CD4-positive, alpha-beta T cell (primary cell): ENCODE measurements at regions not wholly inside any gene's neighbourhood (a gene's known extent, or its start where the extent isn't known, plus 50 kb on each side); places are given as distances from the start of the nearest gene placed in this dataset.

Experiments used
- ATAC-seq: fragments of 200-7000 bp; cut with Tn5 transposase; one replicate; pipeline ENCODE4 v1.10.0; 2022; ENCODE audit warnings: mild to moderate bottlenecking; ENCODE audit not compliant: poor library complexity
- CTCF ChIA-PET: fragments of 350-600 bp; sonication (Branson Sonifier 250); formaldehyde crosslinking; loops from one replicate; lab custom pipeline; 2021; ENCODE audit warnings: antibody characterized with exemption, inconsistent platforms; lab: Charles Lee
- POLR2A ChIA-PET: fragments of 350-600 bp; sonication (Branson Sonifier 250); formaldehyde crosslinking; loops from one replicate; lab custom pipeline; 2021; ENCODE audit warnings: antibody characterized with exemption, inconsistent platforms; lab: Charles Lee
- DNase-seq, 14 experiments: peaks; one replicate each; pipeline ENCODE4 v3.0.0-alpha.2; 2013 to 2020; ENCODE audit warnings: mixed read lengths in 2 of 14
- H3K27ac ChIP-seq, 2 donors: one replicate each; pipeline versions ENCODE4 v1.5.1 to v1.7.0; 2013; ENCODE audit warnings: low read length in 2 of 2, low read depth in 1 of 2, mild to moderate bottlenecking in 1 of 2
- H3K27me3 ChIP-seq, 2 experiments: 1 replicate in 1 of 2; 2 replicates in 1 of 2; pipeline versions ENCODE4 v1.6.1 to v1.7.0; 2013; ENCODE audit warnings: low read length in 2 of 2, control low read depth in 1 of 2, mild to moderate bottlenecking in 1 of 2, moderate library complexity in 1 of 2; ENCODE audit not compliant: insufficient read depth in 2 of 2, control insufficient read depth in 1 of 2
- H3K36me3 ChIP-seq: one replicate; pipeline ENCODE4 v1.6.1; 2013; ENCODE audit warnings: low read length, control low read depth; ENCODE audit not compliant: insufficient read depth
- H3K4me1 ChIP-seq: one replicate; pipeline ENCODE4 v1.6.1; 2013; ENCODE audit warnings: low read length, control low read depth; ENCODE audit not compliant: insufficient read depth
- H3K4me3 ChIP-seq: one replicate; pipeline ENCODE4 v1.5.1; 2013; ENCODE audit warnings: mild to moderate bottlenecking, low read length, moderate library complexity
- H3K9me3 ChIP-seq, 2 experiments: 1 replicate in 1 of 2; 2 replicates in 1 of 2; pipeline versions ENCODE4 v1.6.1 to v1.7.0; 2013; ENCODE audit warnings: low read length in 2 of 2, mild to moderate bottlenecking in 2 of 2, control low read depth in 1 of 2, moderate library complexity in 1 of 2; ENCODE audit not compliant: control insufficient read depth in 1 of 2, insufficient read depth in 1 of 2
- H3K27ac Mint-ChIP-seq: one replicate; pipeline ENCODE4 v1.8.0; 2020; ENCODE audit warnings: mixed read lengths
- H3K27me3 Mint-ChIP-seq: one replicate; pipeline ENCODE4 v1.8.0; 2021; ENCODE audit warnings: mixed read lengths
- H3K36me3 Mint-ChIP-seq: one replicate; pipeline ENCODE4 v1.8.0; 2021; ENCODE audit warnings: low read depth, mixed read lengths
- H3K4me1 Mint-ChIP-seq: one replicate; pipeline ENCODE4 v1.8.0; 2021; ENCODE audit warnings: low read depth, mixed read lengths
- H3K4me3 Mint-ChIP-seq: one replicate; pipeline ENCODE4 v1.8.0; 2020; ENCODE audit warnings: mild to moderate bottlenecking, mixed read lengths
- H3K9me3 Mint-ChIP-seq: one replicate; pipeline ENCODE4 v1.8.0; 2020; ENCODE audit warnings: mixed read lengths
- intact Hi-C, 2 experiments: fragments of 100-400 bp; cut with DNase I in 1 of 2; cut with micrococcal nuclease in 1 of 2; formaldehyde crosslinking; loops; one replicate each; pipeline versions ENCODE4 v1.15.1 to v1.9.0; 2023 to 2025; cut with DNase I, micrococcal nuclease
- TF ChIP-seq, protein P1 (sequence below): fragments of 200-600 bp; IDR thresholded peaks from one replicate; pipeline ENCODE4 v1.8.0; 2022; ENCODE audit warnings: antibody characterized with exemption, mild to moderate bottlenecking

DNA sequence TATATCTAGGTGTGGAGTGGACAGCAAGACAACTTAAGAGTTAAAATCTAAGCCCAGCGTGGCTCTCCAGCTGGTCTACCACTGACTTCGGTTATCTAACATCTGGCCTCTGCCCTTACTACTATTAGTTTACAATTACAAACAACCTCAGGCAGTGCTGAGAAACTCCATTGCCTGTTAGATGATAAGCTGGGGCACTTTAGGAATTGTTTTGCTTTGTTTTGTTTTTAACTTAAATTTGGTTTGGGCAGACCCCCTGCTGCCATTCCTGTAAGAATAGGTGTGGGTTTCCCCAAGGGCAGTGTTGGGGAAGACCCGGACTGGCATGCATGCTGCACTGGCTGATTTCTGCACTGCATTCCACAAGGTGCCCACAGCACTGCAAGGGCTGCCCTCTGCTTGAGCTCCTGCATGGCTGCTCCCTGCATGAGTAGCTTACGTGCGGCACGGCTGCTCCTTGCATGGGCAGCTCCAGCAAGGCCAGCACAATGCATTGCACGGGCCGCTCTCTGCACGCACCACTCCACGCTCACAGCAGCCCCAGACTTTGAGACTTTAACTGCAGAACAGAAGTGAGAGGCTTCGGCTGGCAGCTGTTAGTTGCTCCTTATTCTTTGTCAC is 74.2 kb upstream of the SERTAD2 start:
- DNase-seq (no peak), ATAC-seq (no peak)
- Histone ChIP-seq H3K9me3 (no peaks in the 10 kb centered on the region), H3K27ac (no peak overlapping the region), H3K4me1 (peaks cover 22% of the 10 kb centered on the region), H3K36me3 (no peaks in the 10 kb centered on the region), H3K4me3 (no peak overlapping the region), H3K27me3 (no peaks in the 10 kb centered on the region)
- H3K27ac Mint-ChIP-seq: peak overlapping the region; percentile 79
- no peaks in the 10 kb centered on the region for H3K27me3 Mint-ChIP-seq
- H3K4me3 Mint-ChIP-seq: peak overlapping the region; percentile 53
- H3K4me1 Mint-ChIP-seq: peaks cover 59% of the 10 kb centered on the region
- H3K9me3 Mint-ChIP-seq: no peaks in the 10 kb centered on the region
- peaks cover 9% of the 10 kb centered on the region for H3K36me3 Mint-ChIP-seq
- CTCF ChIA-PET: interaction anchor here (1.1 to 3.6 kb wide), 3 partner anchors 22 to 81 kb away, joined by 3 to 18 read pairs (median 5); no protein-coding TSS in a partner anchor
- POLR2A ChIA-PET: interaction anchor here (0.6 to 7.3 kb wide), 19 partner anchors 9 to 592 kb away, joined by 3 to 98 read pairs (median 4); partner anchors contain the start of gene SERTAD2
- TF ChIP-seq, protein P1, sequence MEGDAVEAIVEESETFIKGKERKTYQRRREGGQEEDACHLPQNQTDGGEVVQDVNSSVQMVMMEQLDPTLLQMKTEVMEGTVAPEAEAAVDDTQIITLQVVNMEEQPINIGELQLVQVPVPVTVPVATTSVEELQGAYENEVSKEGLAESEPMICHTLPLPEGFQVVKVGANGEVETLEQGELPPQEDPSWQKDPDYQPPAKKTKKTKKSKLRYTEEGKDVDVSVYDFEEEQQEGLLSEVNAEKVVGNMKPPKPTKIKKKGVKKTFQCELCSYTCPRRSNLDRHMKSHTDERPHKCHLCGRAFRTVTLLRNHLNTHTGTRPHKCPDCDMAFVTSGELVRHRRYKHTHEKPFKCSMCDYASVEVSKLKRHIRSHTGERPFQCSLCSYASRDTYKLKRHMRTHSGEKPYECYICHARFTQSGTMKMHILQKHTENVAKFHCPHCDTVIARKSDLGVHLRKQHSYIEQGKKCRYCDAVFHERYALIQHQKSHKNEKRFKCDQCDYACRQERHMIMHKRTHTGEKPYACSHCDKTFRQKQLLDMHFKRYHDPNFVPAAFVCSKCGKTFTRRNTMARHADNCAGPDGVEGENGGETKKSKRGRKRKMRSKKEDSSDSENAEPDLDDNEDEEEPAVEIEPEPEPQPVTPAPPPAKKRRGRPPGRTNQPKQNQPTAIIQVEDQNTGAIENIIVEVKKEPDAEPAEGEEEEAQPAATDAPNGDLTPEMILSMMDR: no peak
- intact Hi-C loops: no loop called here

- peak overlapping the region; percentile 88 for H3K4me3 Mint-ChIP-seq
- H3K27ac Mint-ChIP-seq: peak overlapping the region; percentile 98
- POLR2A ChIA-PET: interaction anchor here (0.7 to 7.3 kb wide), 6 partner anchors 11 to 77 kb away, joined by 3 to 98 read pairs (median 7); partner anchors contain the start of gene SERTAD2
- H3K9me3 Mint-ChIP-seq: no peaks in the 10 kb centered on the region
- H3K36me3 Mint-ChIP-seq: peaks cover 9% of the 10 kb centered on the region
- Histone ChIP-seq H3K27ac (peak overlapping the region; percentile 71 to 86), H3K27me3 (no peaks in the 10 kb centered on the region), H3K36me3 (no peaks in the 10 kb centered on the region), H3K9me3 (no peaks in the 10 kb centered on the region), H3K4me1 (peaks cover 22% of the 10 kb centered on the region), H3K4me3 (peak overlapping the region; percentile 63)
- TF ChIP-seq, protein P1: no peak
- peaks cover 67% of the 10 kb centered on the region for H3K4me1 Mint-ChIP-seq
- ATAC-seq: peak; percentile 78
- DNase-seq: peak; percentile 12 to 77 (median 36)
- H3K27me3 Mint-ChIP-seq: no peaks in the 10 kb centered on the region
- CTCF ChIA-PET: interaction anchor here (0.6 to 1.5 kb wide), 3 partner anchors 20 to 1030 kb away, joined by 3 to 4 read pairs (median 3); no protein-coding TSS in a partner anchor
- intact Hi-C loops: loop anchor here in 1 of 2 experiments (1.0 to 5.0 kb wide), 4 partner anchors 20 to 87 kb away; partner anchors contain the start of gene SERTAD2
Measured at GRCh38 chr2:64730551-64731262, 77.0 kb upstream of the SERTAD2 start.

GRCh38 chr2:64731263-64731643 is 77.5 kb upstream of the SERTAD2 start:
- intact Hi-C loops: loop anchor here in 1 of 2 experiments (2.0 to 5.0 kb wide), 2 partner anchors 36 to 78 kb away; partner anchors contain the start of gene SERTAD2
- POLR2A ChIA-PET: interaction anchor here (0.7 to 7.3 kb wide), 7 partner anchors 10 to 85 kb away, joined by 3 to 98 read pairs (median 5); partner anchors contain the start of gene SERTAD2
- Histone ChIP-seq H3K4me3 (peak overlapping the region; percentile 63), H3K9me3 (no peaks in the 10 kb centered on the region), H3K4me1 (peaks cover 22% of the 10 kb centered on the region), H3K27me3 (no peaks in the 10 kb centered on the region), H3K27ac (peak overlapping the region; percentile 71 to 86), H3K36me3 (no peaks in the 10 kb centered on the region)
- Mint-ChIP-seq H3K4me1 (peaks cover 64% of the 10 kb centered on the region), H3K4me3 (peak overlapping the region; percentile 88), H3K27ac (peak overlapping the region; percentile 98), H3K27me3 (no peaks in the 10 kb centered on the region), H3K36me3 (peaks cover 9% of the 10 kb centered on the region), H3K9me3 (no peaks in the 10 kb centered on the region)
- ATAC-seq (no peak), DNase-seq (no peak)
- TF ChIP-seq, protein P1: no peak
- CTCF ChIA-PET: interaction anchor here (0.6 to 1.5 kb wide), 3 partner anchors 20 to 1031 kb away, joined by 3 to 4 read pairs (median 3); no protein-coding TSS in a partner anchor
